GM13977 (cell line): ENCODE measurements at regions not wholly inside any gene's neighbourhood (a gene's known extent, or its start where the extent isn't known, plus 50 kb on each side); places are given as distances from the start of the nearest gene placed in this dataset.

ENCODE experiments used
- DNase-seq: peaks from one replicate; pipeline ENCODE4 v3.0.0; 2012; ENCODE audit warnings: low spot score
- in situ Hi-C: fragments of 300-500 bp; cut with MboI; formaldehyde crosslinking; loops from one replicate; pipeline ENCODE4 v1.12.0; 2022; ENCODE audit warnings: low sequenced_read_pairs, low pct_unique_long_range_greater_than_20kb, mixed read lengths, inconsistent platforms; ENCODE audit not compliant: unreplicated experiment
- TF ChIP-seq, protein P1 (sequence below): IDR thresholded peaks from 2 replicates; pipeline ENCODE4 v1.5.1; 2012; ENCODE audit warnings: mild to moderate bottlenecking, control low read depth; ENCODE audit not compliant: insufficient read depth; ENCODE audit errors: extremely low read depth, missing control alignments

DNA sequence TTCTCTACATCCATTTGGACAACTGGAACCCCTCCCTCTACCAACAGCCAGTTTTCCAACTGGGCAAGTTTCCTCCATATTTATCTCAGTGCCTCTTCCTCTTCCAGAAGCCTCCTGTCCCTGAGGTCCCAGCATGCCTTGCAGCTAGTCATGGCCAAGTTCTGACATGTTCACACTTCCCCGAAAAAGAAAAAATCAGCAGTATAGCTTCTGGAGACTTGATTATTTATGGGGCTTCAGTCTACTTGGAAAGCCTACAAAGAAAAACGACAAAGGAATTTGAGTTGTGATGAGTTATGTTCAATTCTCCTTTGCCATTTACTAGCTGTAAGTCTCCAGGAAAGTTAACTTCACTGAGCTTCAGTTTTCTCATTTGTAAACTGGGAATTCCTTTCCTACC lies 406.5 kb downstream of the MAFB start:
- no peak for DNase-seq
- in situ Hi-C loops, result no loop called here
- TF ChIP-seq, protein P1, sequence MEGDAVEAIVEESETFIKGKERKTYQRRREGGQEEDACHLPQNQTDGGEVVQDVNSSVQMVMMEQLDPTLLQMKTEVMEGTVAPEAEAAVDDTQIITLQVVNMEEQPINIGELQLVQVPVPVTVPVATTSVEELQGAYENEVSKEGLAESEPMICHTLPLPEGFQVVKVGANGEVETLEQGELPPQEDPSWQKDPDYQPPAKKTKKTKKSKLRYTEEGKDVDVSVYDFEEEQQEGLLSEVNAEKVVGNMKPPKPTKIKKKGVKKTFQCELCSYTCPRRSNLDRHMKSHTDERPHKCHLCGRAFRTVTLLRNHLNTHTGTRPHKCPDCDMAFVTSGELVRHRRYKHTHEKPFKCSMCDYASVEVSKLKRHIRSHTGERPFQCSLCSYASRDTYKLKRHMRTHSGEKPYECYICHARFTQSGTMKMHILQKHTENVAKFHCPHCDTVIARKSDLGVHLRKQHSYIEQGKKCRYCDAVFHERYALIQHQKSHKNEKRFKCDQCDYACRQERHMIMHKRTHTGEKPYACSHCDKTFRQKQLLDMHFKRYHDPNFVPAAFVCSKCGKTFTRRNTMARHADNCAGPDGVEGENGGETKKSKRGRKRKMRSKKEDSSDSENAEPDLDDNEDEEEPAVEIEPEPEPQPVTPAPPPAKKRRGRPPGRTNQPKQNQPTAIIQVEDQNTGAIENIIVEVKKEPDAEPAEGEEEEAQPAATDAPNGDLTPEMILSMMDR, result no peak

DNA sequence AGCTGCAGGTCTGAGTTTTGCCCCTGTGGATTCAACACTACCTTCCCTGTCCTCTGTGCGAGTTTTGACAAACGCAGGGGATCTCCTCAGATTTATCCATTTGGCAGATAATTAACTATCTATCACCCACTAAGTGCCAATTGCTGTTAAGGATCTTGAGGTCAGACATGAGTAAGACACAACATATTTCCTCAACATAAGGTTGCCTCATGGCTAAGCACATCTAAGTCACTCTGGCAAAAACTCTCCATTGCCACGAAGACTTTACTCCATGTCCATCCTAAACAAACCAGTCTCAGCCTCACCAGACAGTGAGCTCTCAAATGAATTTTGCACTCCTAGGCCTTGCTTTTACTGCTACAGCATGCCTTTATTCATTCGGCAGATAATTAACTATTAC lies 408.4 kb downstream of the MAFB start:
- in situ Hi-C loops, result no loop called here
- TF ChIP-seq, protein P1, result no peak
- no peak for DNase-seq

DNA sequence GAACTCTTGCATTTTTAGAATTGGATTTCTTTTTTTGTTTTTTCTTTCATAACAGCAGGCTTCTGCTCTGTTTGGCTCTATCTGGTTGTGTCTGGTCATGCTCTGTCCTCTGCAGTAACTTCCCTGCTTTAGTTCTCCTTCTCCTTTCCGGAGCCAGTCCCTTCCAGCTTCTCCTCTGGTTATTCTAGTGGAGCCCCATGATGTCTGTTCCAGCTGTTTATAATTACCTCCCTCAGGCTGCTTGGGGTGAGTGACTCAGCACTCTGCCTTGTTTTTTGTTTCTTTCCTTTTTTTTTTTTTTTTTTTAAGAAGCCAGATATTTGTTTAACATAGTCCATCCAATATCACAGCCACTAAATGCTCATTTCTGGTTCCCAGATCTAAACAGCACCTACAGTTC lies 409.6 kb downstream of the MAFB start:
- TF ChIP-seq, protein P1, result no peak
- in situ Hi-C loops, result no loop called here
- DNase-seq, result no peak

DNA sequence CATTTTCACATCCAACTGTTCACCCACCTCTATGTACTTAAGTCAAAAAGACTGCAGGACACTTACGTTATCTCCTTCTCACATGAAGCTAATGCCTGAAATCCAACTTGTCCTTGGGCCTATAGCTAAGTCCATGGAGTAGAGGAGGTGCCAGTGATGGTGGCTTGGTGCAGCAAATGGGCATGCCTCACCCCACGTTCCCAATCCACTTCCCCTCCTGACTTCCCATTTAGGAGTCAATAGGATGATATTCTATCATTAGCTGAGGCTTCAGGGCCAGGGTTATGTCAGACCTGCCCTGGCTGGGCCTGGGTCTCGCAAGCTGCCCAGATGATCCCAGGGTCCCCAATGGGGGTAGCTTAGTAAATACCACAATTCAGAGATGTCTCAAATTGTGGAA lies 410.4 kb downstream of the MAFB start:
- TF ChIP-seq, protein P1, result no peak

DNA sequence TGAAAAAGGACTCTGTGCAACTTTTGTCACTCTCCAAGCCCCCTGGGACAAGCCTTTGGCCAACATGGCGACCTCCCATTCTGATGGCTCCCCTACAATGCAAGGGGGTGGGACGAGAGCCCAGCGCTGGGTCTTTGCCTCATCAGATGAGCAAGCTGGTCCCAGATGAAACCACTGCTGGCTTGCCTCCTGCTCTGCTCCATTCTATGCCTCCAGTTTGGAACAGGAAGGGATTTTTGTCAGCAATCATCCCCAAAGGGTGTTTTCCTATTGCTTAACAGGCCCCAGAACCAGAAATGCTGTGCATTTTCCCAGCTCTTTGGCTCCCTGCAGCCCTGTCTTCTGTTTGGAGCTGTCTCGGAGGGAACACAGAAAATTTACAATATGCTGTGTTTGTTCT lies 412.7 kb downstream of the MAFB start:
- in situ Hi-C loops, result no loop called here
- TF ChIP-seq, protein P1, result no peak
- DNase-seq, result no peak

More for the DNA sequence above, 410.4 kb downstream of the MAFB start:
- in situ Hi-C loops, result no loop called here
- no peak for DNase-seq

DNA sequence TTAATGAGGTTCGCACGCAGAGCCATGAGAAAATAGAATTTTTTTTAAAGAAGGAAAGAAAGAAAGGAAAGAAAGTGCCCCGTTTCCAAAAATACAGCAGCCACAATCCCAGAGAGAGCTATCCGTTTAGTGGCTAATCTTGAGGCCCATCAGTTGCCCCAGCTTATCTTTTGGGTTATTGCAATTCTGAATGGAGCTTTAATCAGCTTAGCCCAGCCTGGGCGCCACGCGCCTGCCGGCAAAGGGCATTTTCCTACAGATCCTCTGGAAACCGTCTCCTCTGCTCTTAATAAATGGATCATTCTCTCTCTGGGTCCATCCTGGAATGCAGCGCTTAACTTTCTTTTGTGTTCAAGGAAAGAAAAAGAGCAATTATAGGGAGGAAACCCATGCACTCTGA lies 413.3 kb downstream of the MAFB start:
- DNase-seq, result no peak
- in situ Hi-C loops, result no loop called here
- TF ChIP-seq, protein P1, result no peak
